HepG2 (cell line): ENCODE measurements at regions not wholly inside any gene's neighbourhood (a gene's known extent, or its start where the extent isn't known, plus 50 kb on each side); places are given as distances from the start of the nearest gene placed in this dataset.

ENCODE experiments used
- ATAC-seq: fragments of 200-7000 bp; cut with Tn5 transposase; 3 replicates; pipeline ENCODE4 v1.9.1; 2020; ENCODE audit warnings: mild to moderate bottlenecking, moderate library complexity
- BruUV-seq: library from RNA; stranded (reverse); fragments of 400-500 nt; replicated peaks from 2 replicates; lab custom pipeline; 2021; lab: Mats Ljungman, UMichigan
- CTCF ChIA-PET: fragments of 300-600 bp; formaldehyde crosslinking; extraction: SDS; loops from one replicate; lab custom pipeline; 2021; ENCODE audit warnings: low total read pairs, inconsistent platforms, low intra/inter-chr PET ratio; lab: Yijun Ruan, JAX
- POLR2A ChIA-PET: fragments of 350-600 bp; sonication (Branson Sonifier 250); formaldehyde crosslinking; loops from one replicate; lab custom pipeline; 2020; ENCODE audit warnings: antibody characterized with exemption, inconsistent platforms; lab: Yijun Ruan, JAX
- DNase-seq: peaks from one replicate; pipeline ENCODE4 v3.0.0-alpha.2; 2015; ENCODE audit warnings: low spot score
- FAIRE-seq: peaks from 3 replicates; lab custom pipeline; 2011; peaks lifted over from hg19 to GRCh38; lab: Jason Lieb, UNC
- H2AFZ ChIP-seq: one replicate; pipeline ENCODE4 v1.6.1; 2011; ENCODE audit warnings: low read length, inconsistent platforms
- H3K27ac ChIP-seq: fragments of 300-600 bp; 3 replicates; pipeline ENCODE4 v1.8.0; 2011; ENCODE audit warnings: mixed run types, mild to moderate bottlenecking, mixed read lengths, low read length, inconsistent platforms; ENCODE audit not compliant: insufficient read depth; ENCODE audit errors: extremely low read length
- H3K27me3 ChIP-seq, 2 experiments: fragments of 200-600 bp in 1 of 2; 2 replicates in 1 of 2; 3 replicates in 1 of 2; pipeline versions ENCODE4 v1.6.0 to v1.8.0; 2011; ENCODE audit warnings: low read length in 2 of 2, mild to moderate bottlenecking in 2 of 2, moderate library complexity in 2 of 2, inconsistent platforms in 1 of 2; ENCODE audit not compliant: insufficient read depth in 2 of 2, control insufficient read depth in 1 of 2
- H3K36me3 ChIP-seq, 2 experiments: fragments of 200-600 bp in 1 of 2; replicated peaks in 1 of 2; 2 replicates in 1 of 2; 3 replicates in 1 of 2; pipeline versions ENCODE4 v1.5.1 to v1.8.0; 2011; ENCODE audit warnings: low read length in 2 of 2, inconsistent platforms in 1 of 2; ENCODE audit not compliant: insufficient read depth in 2 of 2, control insufficient read depth in 1 of 2
- H3K4me1 ChIP-seq: 2 replicates; pipeline ENCODE4 v1.5.1; 2012; ENCODE audit warnings: low read length, inconsistent platforms; ENCODE audit not compliant: insufficient read depth
- H3K4me2 ChIP-seq: 2 replicates; pipeline ENCODE4 v1.6.0; 2011; ENCODE audit warnings: low read depth, low read length, inconsistent platforms
- H3K4me3 ChIP-seq, 3 experiments: fragments of 200-600 bp in 1 of 3; sonication (generic), shearing (Covaris generic) in 1 of 3; replicated peaks in 1 of 3; 2 replicates each; pipeline ENCODE4 v1.5.1; 2011 to 2016; ENCODE audit warnings: low read length in 3 of 3, inconsistent platforms in 2 of 3, low read depth in 2 of 3, mild to moderate bottlenecking in 2 of 3, control low read depth in 1 of 3, mixed read lengths in 1 of 3; ENCODE audit not compliant: insufficient read depth in 1 of 3
- H3K79me2 ChIP-seq: one replicate; pipeline ENCODE4 v1.6.1; 2011; ENCODE audit warnings: low read length, inconsistent platforms; ENCODE audit not compliant: insufficient read depth
- H3K9ac ChIP-seq: 2 replicates; pipeline ENCODE4 v1.6.0; 2011; ENCODE audit warnings: mild to moderate bottlenecking, low read depth, low read length, inconsistent platforms; ENCODE audit not compliant: insufficient read depth
- H3K9me3 ChIP-seq: 2 replicates; pipeline ENCODE4 v1.5.1; 2012; ENCODE audit warnings: mild to moderate bottlenecking, low read length
- H4K20me1 ChIP-seq: 2 replicates; pipeline ENCODE4 v1.6.0; 2011; ENCODE audit warnings: inconsistent platforms, mild to moderate bottlenecking, low read length, moderate library complexity; ENCODE audit not compliant: insufficient read depth
- CREB1 ChIP-seq, 2 experiments: fragments of 450-650 bp in 1 of 2; IDR thresholded peaks; 2 replicates each; pipeline ENCODE4 v1.6.1; 2016 to 2017; ENCODE audit warnings: control low read depth in 1 of 2, mild to moderate bottlenecking in 1 of 2, missing compliant biosample characterization in 1 of 2, missing genetic modification characterization in 1 of 2
- KMT2B ChIP-seq: IDR thresholded peaks from 2 replicates; pipeline ENCODE4 v1.6.1; 2016; ENCODE audit warnings: missing genetic modification reagents, missing compliant biosample characterization
- RERE ChIP-seq: IDR thresholded peaks from 2 replicates; pipeline ENCODE4 v1.6.1; 2016; ENCODE audit warnings: low read depth, missing genetic modification reagents, missing compliant biosample characterization
- SNAI1 ChIP-seq: sonication (generic); formaldehyde crosslinking; IDR thresholded peaks from 2 replicates; pipeline ENCODE4 v1.5.0; 2020; ENCODE audit warnings: mild to moderate bottlenecking, missing genetic modification reagents, borderline replicate concordance
- TSC22D2 ChIP-seq: sonication (generic); formaldehyde crosslinking; IDR thresholded peaks from 2 replicates; pipeline ENCODE4 v1.5.1; 2020; ENCODE audit warnings: missing genetic modification reagents, mild to moderate bottlenecking, borderline replicate concordance
- ZBTB8A ChIP-seq: sonication (generic); formaldehyde crosslinking; IDR thresholded peaks from 2 replicates; pipeline ENCODE4 v1.4.0; 2020; ENCODE audit warnings: mild to moderate bottlenecking, low read depth, missing genetic modification reagents, borderline replicate concordance
- ZNF318 ChIP-seq: sonication (generic); formaldehyde crosslinking; IDR thresholded peaks from 2 replicates; pipeline ENCODE4 v1.4.0; 2020; ENCODE audit warnings: mild to moderate bottlenecking, missing genetic modification reagents
- ZNF747 ChIP-seq: sonication (generic); formaldehyde crosslinking; IDR thresholded peaks from 2 replicates; pipeline ENCODE4 v1.8.1; 2023; ENCODE audit warnings: missing genetic modification reagents, mild to moderate bottlenecking, borderline replicate concordance
- WGBS: methylation state at CpG from one replicate; pipeline ENCODE4 v1.1.6; 2017; ENCODE audit warnings: low lambda C conversion rate; 5-methylcytosine and 5-hydroxymethylcytosine counted together
- in situ Hi-C: cut with HindIII; loops from 2 replicates; pipeline ENCODE4 v1.10.0; 2017; ENCODE audit warnings: low pct_unique_long_range_greater_than_20kb; ENCODE audit not compliant: extremely low pct_ligation_motif_present
- intact Hi-C: fragments of 100-400 bp; cut with micrococcal nuclease; formaldehyde crosslinking; loops from one replicate; pipeline ENCODE4 v1.10.0; 2022; ENCODE audit not compliant: unreplicated experiment
- TF ChIP-seq, protein P1 (sequence below): sonication (generic); formaldehyde crosslinking; IDR thresholded peaks from 2 replicates; pipeline ENCODE4 v1.9.0; 2022; ENCODE audit warnings: missing genetic modification reagents, mild to moderate bottlenecking, borderline replicate concordance

GRCh38 chr12:38101753-38102152 is 214.8 kb upstream of the ALG10B start:
- no peak overlapping the region for H3K9ac ChIP-seq
- H4K20me1 ChIP-seq, result no peaks in the 10 kb centered on the region
- H3K36me3 ChIP-seq, result no peaks in the 10 kb centered on the region
- H3K9me3 ChIP-seq, result no peaks in the 10 kb centered on the region; the same call in 1 of the 2 replicates
- no peak for DNase-seq
- ATAC-seq, result no peak
- FAIRE-seq, result no peak
- H3K4me2 ChIP-seq, result no peak overlapping the region
- no peak overlapping the region for H3K27ac ChIP-seq
- POLR2A ChIA-PET, result no interaction called here
- no peak overlapping the region for H3K4me3 ChIP-seq
- intact Hi-C loops, result no loop called here
- no peaks in the 10 kb centered on the region for H3K27me3 ChIP-seq
- in situ Hi-C loops, result no loop called here
- no peak overlapping the region for H2AFZ ChIP-seq
- CTCF ChIA-PET, result no interaction called here
- no TSS peak for BruUV-seq
- H3K4me1 ChIP-seq, result no peaks in the 10 kb centered on the region
- WGBS, result 0% methylated on average over 3 of the region's 3 CpGs
- H3K79me2 ChIP-seq, result no peaks in the 10 kb centered on the region
- TF ChIP-seq, protein P1, sequence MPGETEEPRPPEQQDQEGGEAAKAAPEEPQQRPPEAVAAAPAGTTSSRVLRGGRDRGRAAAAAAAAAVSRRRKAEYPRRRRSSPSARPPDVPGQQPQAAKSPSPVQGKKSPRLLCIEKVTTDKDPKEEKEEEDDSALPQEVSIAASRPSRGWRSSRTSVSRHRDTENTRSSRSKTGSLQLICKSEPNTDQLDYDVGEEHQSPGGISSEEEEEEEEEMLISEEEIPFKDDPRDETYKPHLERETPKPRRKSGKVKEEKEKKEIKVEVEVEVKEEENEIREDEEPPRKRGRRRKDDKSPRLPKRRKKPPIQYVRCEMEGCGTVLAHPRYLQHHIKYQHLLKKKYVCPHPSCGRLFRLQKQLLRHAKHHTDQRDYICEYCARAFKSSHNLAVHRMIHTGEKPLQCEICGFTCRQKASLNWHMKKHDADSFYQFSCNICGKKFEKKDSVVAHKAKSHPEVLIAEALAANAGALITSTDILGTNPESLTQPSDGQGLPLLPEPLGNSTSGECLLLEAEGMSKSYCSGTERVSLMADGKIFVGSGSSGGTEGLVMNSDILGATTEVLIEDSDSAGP, result no peak
- TF ChIP-seq CREB1 (IDR thresholded peaks at IDR 0.05), result no peak
- no peak for TF ChIP-seq CREB1 (CRISPR knock-in tag; IDR thresholded peaks at IDR 0.05)
- TF ChIP-seq KMT2B, result no peak
- TF ChIP-seq ZNF318 (CRISPR knock-in tag), result no peak
- no peak for TF ChIP-seq ZBTB8A
- TF ChIP-seq TSC22D2, result no peak
- TF ChIP-seq RERE (CRISPR knock-in tag), result no peak
- no peak for TF ChIP-seq SNAI1
- no peak for TF ChIP-seq ZNF747 (CRISPR knock-in tag)
